ENCODE measurements at regions not wholly inside any gene's neighbourhood (a gene's known extent, or its start where the extent isn't known, plus 50 kb on each side); places are given as distances from the start of the nearest gene placed in this dataset.

GRCh38 chr2:59314031-59314766, 1073.1 kb upstream of the FANCL start:
- Histone ChIP-seq H3K4me3 (ENCODE audit: low read length) (no peak overlapping the region), H3K4me1 (ENCODE audit: control insufficient read depth, insufficient read depth, low read length) (no peaks in the 10 kb centered on the region), H3K27ac (ENCODE audit: low read length) (no peak overlapping the region), H3K9me3 (ENCODE audit: control insufficient read depth, low read length) (no peaks in the 10 kb centered on the region), H3K27me3 (ENCODE audit: control insufficient read depth, insufficient read depth) (no peaks in the 10 kb centered on the region)
- WGBS: 86% methylated on average over 16 of the region's 16 CpGs
- ATAC-seq (no peak), DNase-seq (no peak)
- intact Hi-C loops (cut with DNase I): no loop called here

DNA sequence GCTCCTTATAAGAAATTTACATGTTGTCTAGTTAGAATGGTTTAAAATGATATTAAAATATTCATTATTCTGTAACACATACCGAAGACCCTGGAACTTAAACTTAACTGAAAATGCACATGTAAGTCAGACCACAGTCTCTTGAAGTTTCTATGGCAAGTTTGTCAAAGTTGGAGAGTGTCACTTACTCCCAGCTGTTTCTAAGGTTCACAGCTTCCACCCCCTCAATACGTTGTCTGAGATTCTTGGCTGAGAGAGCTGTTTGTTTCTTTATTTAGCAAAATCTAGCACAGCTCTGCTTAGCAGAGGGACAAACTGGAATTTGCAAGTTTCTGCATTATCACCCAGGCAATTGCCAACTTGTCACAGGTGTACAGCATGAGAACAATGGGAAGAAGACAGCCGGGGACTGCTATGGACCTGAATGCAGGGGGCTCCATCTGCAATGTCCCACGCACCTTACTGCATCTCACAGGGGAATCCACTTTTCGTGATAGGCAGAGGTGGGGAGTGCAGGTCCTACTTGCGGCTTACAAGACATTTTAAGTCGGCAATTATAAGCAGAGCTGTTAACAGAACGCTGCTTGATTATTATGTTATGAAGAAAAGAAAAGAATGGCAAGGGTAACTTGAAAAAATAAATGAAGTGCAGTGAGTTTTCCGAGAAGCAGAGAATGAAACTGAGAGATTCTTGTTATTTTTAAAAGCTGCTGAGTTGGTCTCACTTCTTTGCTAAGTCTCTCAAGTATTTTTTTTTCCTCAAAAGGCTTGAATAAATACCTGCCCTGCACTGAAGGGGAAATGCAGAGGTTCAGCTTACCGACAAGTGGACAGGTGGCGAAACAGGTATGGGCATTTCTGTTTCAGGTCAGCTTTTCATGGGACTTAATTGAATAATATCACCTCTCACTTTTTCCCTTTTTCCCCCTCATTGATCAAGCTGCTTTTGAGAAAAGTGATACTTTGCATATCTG, 1072.1 kb upstream of the FANCL start:
- no peaks in the 10 kb centered on the region for H3K4me1 ChIP-seq (ENCODE audit: control insufficient read depth, insufficient read depth, low read length)
- no peaks in the 10 kb centered on the region for H3K27me3 ChIP-seq (ENCODE audit: control insufficient read depth, insufficient read depth)
- 66% methylated on average over 11 of the region's 11 CpGs for WGBS
- ATAC-seq (no peak), DNase-seq (no peak)
- H3K27ac ChIP-seq (ENCODE audit: low read length): no peak overlapping the region
- H3K4me3 ChIP-seq (ENCODE audit: low read length): no peak overlapping the region
- H3K9me3 ChIP-seq (ENCODE audit: control insufficient read depth, low read length): no peaks in the 10 kb centered on the region
- intact Hi-C loops (cut with DNase I): no loop called here

GRCh38 chr2:59312029-59312428, 1070.9 kb upstream of the FANCL start:
- Histone ChIP-seq H3K27me3 (ENCODE audit: control insufficient read depth, insufficient read depth) (no peaks in the 10 kb centered on the region), H3K9me3 (ENCODE audit: control insufficient read depth, low read length) (no peaks in the 10 kb centered on the region), H3K4me1 (ENCODE audit: control insufficient read depth, insufficient read depth, low read length) (no peaks in the 10 kb centered on the region), H3K27ac (ENCODE audit: low read length) (no peak overlapping the region), H3K4me3 (ENCODE audit: low read length) (no peak overlapping the region)
- intact Hi-C loops (cut with DNase I): no loop called here
- DNase-seq (no peak), ATAC-seq (no peak)
- WGBS: 78% methylated on average over 1 of the region's 1 CpG

GRCh38 chr2:59308108-59308507, 1067.0 kb upstream of the FANCL start:
- ATAC-seq (no peak), DNase-seq (no peak)
- Histone ChIP-seq H3K27me3 (ENCODE audit: control insufficient read depth, insufficient read depth) (no peaks in the 10 kb centered on the region), H3K9me3 (ENCODE audit: control insufficient read depth, low read length) (no peaks in the 10 kb centered on the region), H3K27ac (ENCODE audit: low read length) (no peak overlapping the region), H3K4me1 (ENCODE audit: control insufficient read depth, insufficient read depth, low read length) (no peaks in the 10 kb centered on the region), H3K4me3 (ENCODE audit: low read length) (no peak overlapping the region)
- intact Hi-C loops (cut with DNase I): loop anchor here in 3 of 4 donors (10.0 kb wide), 2 partner anchors 1257 to 1267 kb away; no protein-coding TSS in a partner anchor
- 49% methylated on average over 4 of the region's 4 CpGs for WGBS

GRCh38 chr2:59307196-59307595, 1066.1 kb upstream of the FANCL start:
- 71% methylated on average over 1 of the region's 1 CpG for WGBS
- DNase-seq (no peak), ATAC-seq (no peak)
- no peaks in the 10 kb centered on the region for H3K9me3 ChIP-seq (ENCODE audit: control insufficient read depth, low read length)
- intact Hi-C loops (cut with DNase I): loop anchor here in 3 of 4 donors (10.0 kb wide), 2 partner anchors 1258 to 1268 kb away; no protein-coding TSS in a partner anchor
- H3K27ac ChIP-seq (ENCODE audit: low read length): no peak overlapping the region
- H3K4me3 ChIP-seq (ENCODE audit: low read length): no peak overlapping the region
- no peaks in the 10 kb centered on the region for H3K4me1 ChIP-seq (ENCODE audit: control insufficient read depth, insufficient read depth, low read length)
- no peaks in the 10 kb centered on the region for H3K27me3 ChIP-seq (ENCODE audit: control insufficient read depth, insufficient read depth)

- WGBS: 91% methylated on average over 4 of the region's 4 CpGs
- DNase-seq (no peak), ATAC-seq (no peak)
- intact Hi-C loops (cut with DNase I): loop anchor here (5.0 to 10.0 kb wide), 3 partner anchors 1259 to 1272 kb away; no protein-coding TSS in a partner anchor
- Histone ChIP-seq H3K27ac (ENCODE audit: low read length) (no peak overlapping the region), H3K27me3 (ENCODE audit: control insufficient read depth, insufficient read depth) (no peaks in the 10 kb centered on the region), H3K4me3 (ENCODE audit: low read length) (no peak overlapping the region), H3K4me1 (ENCODE audit: control insufficient read depth, insufficient read depth, low read length) (no peaks in the 10 kb centered on the region), H3K9me3 (ENCODE audit: control insufficient read depth, low read length) (no peaks in the 10 kb centered on the region)
Observed at GRCh38 chr2:59303272-59303671, 1062.1 kb upstream of the FANCL start.

GRCh38 chr2:59302683-59303082, 1061.6 kb upstream of the FANCL start:
- Histone ChIP-seq H3K9me3 (ENCODE audit: control insufficient read depth, low read length) (no peaks in the 10 kb centered on the region), H3K27ac (ENCODE audit: low read length) (no peak overlapping the region), H3K4me3 (ENCODE audit: low read length) (no peak overlapping the region), H3K27me3 (ENCODE audit: control insufficient read depth, insufficient read depth) (no peaks in the 10 kb centered on the region), H3K4me1 (ENCODE audit: control insufficient read depth, insufficient read depth, low read length) (no peaks in the 10 kb centered on the region)
- no peak for DNase-seq
- ATAC-seq: no peak
- WGBS: 85% methylated on average over 3 of the region's 3 CpGs
- intact Hi-C loops (cut with DNase I): loop anchor here (5.0 to 10.0 kb wide), 3 partner anchors 1260 to 1272 kb away; no protein-coding TSS in a partner anchor

- Histone ChIP-seq H3K27me3 (ENCODE audit: control insufficient read depth, insufficient read depth) (no peaks in the 10 kb centered on the region), H3K27ac (ENCODE audit: low read length) (no peak overlapping the region), H3K9me3 (ENCODE audit: control insufficient read depth, low read length) (no peaks in the 10 kb centered on the region), H3K4me3 (ENCODE audit: low read length) (no peak overlapping the region), H3K4me1 (ENCODE audit: control insufficient read depth, insufficient read depth, low read length) (no peaks in the 10 kb centered on the region)
- WGBS: 30% methylated on average over 14 of the region's 14 CpGs
- ATAC-seq (peak; percentile 77 to 78), DNase-seq (peak; percentile 13 to 21 (median 19))
- intact Hi-C loops (cut with DNase I): loop anchor here (5.0 to 10.0 kb wide), 3 partner anchors 1261 to 1273 kb away; no protein-coding TSS in a partner anchor
Observed at GRCh38 chr2:59301466-59302402, 1060.6 kb upstream of the FANCL start.

DNA sequence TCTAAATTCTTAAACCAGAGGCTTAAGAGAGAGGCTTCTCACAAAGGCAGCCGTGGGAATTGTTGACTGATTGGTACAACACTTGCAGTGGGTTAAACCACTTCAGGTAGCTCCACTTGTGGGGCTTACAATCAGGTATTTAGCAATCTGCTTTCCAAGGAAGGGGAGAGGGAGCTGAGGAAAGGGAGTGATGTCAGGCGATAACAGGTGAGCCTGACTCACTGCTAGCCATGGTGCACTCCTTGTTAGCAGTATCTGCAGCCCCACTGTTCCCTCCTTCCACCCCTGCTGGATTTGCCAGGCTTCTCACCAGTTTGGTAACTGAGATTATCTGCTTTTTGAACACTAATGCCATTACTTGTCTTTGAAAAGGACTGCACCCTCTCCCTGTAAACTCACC, 1056.7 kb upstream of the FANCL start:
- no peak for DNase-seq
- no peaks in the 10 kb centered on the region for H3K4me1 ChIP-seq (ENCODE audit: control insufficient read depth, insufficient read depth, low read length)
- H3K27me3 ChIP-seq (ENCODE audit: control insufficient read depth, insufficient read depth): no peaks in the 10 kb centered on the region
- WGBS: 77% methylated on average over 2 of the region's 2 CpGs
- H3K27ac ChIP-seq (ENCODE audit: low read length): no peak overlapping the region
- no peak overlapping the region for H3K4me3 ChIP-seq (ENCODE audit: low read length)
- no peak for ATAC-seq
- intact Hi-C loops (cut with DNase I): no loop called here
- no peaks in the 10 kb centered on the region for H3K9me3 ChIP-seq (ENCODE audit: control insufficient read depth, low read length)

DNA sequence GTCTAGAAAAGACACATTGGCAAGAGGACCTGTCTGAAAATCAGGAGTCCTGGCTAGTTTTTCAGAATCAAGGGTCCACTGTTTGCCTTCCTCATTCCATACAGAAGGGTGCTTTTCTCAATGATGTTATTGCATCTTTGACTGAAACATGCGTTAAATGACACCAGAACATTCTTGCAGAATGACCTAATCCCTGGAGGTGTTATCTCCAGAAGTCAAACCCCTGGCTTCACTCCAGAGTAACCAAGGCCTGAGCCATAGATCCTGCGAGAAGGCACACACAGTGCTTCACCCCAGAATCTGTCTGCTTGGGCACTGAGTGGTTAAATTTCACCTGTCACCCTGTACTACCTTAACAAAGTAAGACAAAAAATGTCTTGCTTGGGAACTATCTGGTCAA, 1055.2 kb upstream of the FANCL start:
- WGBS: 39% methylated on average over 2 of the region's 2 CpGs
- DNase-seq (no peak), ATAC-seq (no peak)
- Histone ChIP-seq H3K4me1 (ENCODE audit: control insufficient read depth, insufficient read depth, low read length) (no peaks in the 10 kb centered on the region), H3K4me3 (ENCODE audit: low read length) (no peak overlapping the region), H3K27me3 (ENCODE audit: control insufficient read depth, insufficient read depth) (no peaks in the 10 kb centered on the region), H3K27ac (ENCODE audit: low read length) (no peak overlapping the region), H3K9me3 (ENCODE audit: control insufficient read depth, low read length) (no peaks in the 10 kb centered on the region)
- intact Hi-C loops (cut with DNase I): no loop called here
